ENCODE measurements at regions not wholly inside any gene's neighbourhood (a gene's known extent, or its start where the extent isn't known, plus 50 kb on each side); places are given as distances from the start of the nearest gene placed in this dataset.

DNA sequence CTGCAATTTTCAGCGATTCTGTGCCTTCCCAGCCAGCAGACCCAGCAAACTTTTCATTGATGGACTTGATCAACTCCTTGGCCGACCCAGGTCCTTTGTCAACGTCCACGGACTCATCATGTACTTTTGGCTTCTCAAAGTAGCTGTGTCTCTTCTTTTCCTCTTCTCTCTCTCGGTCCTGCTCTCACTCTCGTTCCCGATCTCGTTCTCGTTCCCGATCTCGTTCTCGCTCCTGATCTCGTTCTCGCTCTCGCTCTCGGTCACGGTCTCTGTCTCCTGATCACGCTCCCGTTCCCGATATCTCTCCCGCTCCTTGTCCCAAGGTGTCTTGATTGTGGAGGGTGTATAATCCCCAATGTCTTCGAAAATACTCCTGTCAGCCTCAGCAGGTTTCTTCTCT is 219.5 kb upstream of the FANCL start:
- DNase-seq = no peak
- Histone ChIP-seq H3K27ac (no peak overlapping the region), H3K4me3 (no peak overlapping the region), H3K27me3 (no peaks in the 10 kb centered on the region), H3K4me1 (no peaks in the 10 kb centered on the region), H3K36me3 (replicated peaks in 1 of 2; ENCODE audit: insufficient read depth in 1 of 2, low read depth in 2 of 2) (no peaks in the 10 kb centered on the region), H3K9me3 (no peaks in the 10 kb centered on the region)
- no peak for ATAC-seq
- 82 to 89% methylated on average over 21 to 22 of the region's 22 CpGs for WGBS, 2 donors
- no peak for TF ChIP-seq POLR2A (IDR thresholded peaks at IDR 0.05)
- TF ChIP-seq, protein P1, sequence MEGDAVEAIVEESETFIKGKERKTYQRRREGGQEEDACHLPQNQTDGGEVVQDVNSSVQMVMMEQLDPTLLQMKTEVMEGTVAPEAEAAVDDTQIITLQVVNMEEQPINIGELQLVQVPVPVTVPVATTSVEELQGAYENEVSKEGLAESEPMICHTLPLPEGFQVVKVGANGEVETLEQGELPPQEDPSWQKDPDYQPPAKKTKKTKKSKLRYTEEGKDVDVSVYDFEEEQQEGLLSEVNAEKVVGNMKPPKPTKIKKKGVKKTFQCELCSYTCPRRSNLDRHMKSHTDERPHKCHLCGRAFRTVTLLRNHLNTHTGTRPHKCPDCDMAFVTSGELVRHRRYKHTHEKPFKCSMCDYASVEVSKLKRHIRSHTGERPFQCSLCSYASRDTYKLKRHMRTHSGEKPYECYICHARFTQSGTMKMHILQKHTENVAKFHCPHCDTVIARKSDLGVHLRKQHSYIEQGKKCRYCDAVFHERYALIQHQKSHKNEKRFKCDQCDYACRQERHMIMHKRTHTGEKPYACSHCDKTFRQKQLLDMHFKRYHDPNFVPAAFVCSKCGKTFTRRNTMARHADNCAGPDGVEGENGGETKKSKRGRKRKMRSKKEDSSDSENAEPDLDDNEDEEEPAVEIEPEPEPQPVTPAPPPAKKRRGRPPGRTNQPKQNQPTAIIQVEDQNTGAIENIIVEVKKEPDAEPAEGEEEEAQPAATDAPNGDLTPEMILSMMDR (IDR thresholded peaks at IDR 0.05) = no peak
- intact Hi-C loops (cut with DNase I) = no loop called here

DNA sequence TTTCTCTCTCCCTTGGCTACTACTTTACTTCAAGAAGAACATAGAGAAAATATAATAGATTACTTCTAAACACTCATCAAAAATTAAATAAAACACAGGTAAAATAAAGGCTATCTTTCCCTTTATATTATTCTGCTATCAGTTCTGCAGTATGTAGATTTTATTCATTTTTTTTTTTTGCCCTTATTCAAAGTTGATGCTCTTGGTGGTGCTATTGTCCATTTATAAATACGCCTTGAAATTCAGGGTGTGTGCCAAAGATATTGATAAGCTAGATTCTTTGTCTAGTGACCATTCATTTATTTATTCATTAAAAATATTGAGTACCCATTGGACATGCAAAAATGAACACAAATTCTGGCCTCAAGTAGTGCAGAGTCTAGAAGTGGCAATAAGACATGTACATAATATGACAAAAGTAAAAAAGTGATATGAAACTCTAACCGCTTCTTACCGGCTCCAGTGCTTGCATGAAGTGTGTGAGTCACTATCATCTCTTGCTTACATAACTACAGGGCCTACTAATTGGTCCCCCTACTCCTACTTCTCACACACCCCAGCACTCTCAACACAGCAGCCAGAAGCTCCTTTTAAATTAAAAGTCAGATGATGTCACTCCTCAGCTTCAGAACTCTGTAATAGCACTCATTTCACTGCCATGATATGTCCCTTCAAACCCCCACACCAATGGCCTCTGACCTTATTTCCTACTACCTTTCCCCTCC is 208.3 kb upstream of the FANCL start:
- H3K4me3 ChIP-seq = no peak overlapping the region
- intact Hi-C loops (cut with DNase I) = no loop called here
- no peak for ATAC-seq
- TF ChIP-seq POLR2A (IDR thresholded peaks at IDR 0.05) = no peak
- TF ChIP-seq, protein P1 (IDR thresholded peaks at IDR 0.05) = no peak
- no peak overlapping the region for H3K27ac ChIP-seq
- WGBS, 2 donors = 71 to 76% methylated on average over 3 of the region's 3 CpGs
- no peaks in the 10 kb centered on the region for H3K27me3 ChIP-seq
- H3K36me3 ChIP-seq (replicated peaks in 1 of 2; ENCODE audit: insufficient read depth in 1 of 2, low read depth in 2 of 2) = no peaks in the 10 kb centered on the region
- no peaks in the 10 kb centered on the region for H3K9me3 ChIP-seq
- peaks cover 9% of the 10 kb centered on the region for H3K4me1 ChIP-seq
- no peak for DNase-seq

DNA sequence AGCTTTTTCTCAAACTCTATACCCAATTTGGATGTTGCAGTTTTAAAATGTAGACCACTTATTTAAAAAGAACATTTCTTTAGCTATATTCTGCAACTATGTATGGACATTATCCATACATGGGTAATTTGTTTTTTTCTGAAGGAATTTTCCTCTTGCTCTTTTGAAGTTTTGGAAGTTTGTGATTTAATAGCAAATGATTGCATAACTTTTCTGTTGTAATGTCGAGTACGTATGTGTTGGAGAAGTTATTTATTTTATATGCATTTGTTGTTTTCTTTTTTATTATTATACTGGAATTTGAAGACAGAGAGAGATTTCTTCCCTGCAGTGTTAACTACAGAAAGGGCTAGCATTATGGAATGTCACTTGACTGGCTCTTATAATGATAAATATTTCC is 207.7 kb upstream of the FANCL start:
- H3K9me3 ChIP-seq = no peaks in the 10 kb centered on the region
- H3K4me1 ChIP-seq = peaks cover 9% of the 10 kb centered on the region
- no peaks in the 10 kb centered on the region for H3K27me3 ChIP-seq
- ATAC-seq (no peak), DNase-seq (no peak)
- intact Hi-C loops (cut with DNase I) = no loop called here
- no peak overlapping the region for H3K27ac ChIP-seq
- H3K36me3 ChIP-seq (replicated peaks in 1 of 2; ENCODE audit: insufficient read depth in 1 of 2, low read depth in 2 of 2) = no peaks in the 10 kb centered on the region
- WGBS, 2 donors = 66 to 76% methylated on average over 2 of the region's 2 CpGs
- TF ChIP-seq, protein P1 (IDR thresholded peaks at IDR 0.05) = no peak
- no peak for TF ChIP-seq POLR2A (IDR thresholded peaks at IDR 0.05)
- H3K4me3 ChIP-seq = no peak overlapping the region

DNA sequence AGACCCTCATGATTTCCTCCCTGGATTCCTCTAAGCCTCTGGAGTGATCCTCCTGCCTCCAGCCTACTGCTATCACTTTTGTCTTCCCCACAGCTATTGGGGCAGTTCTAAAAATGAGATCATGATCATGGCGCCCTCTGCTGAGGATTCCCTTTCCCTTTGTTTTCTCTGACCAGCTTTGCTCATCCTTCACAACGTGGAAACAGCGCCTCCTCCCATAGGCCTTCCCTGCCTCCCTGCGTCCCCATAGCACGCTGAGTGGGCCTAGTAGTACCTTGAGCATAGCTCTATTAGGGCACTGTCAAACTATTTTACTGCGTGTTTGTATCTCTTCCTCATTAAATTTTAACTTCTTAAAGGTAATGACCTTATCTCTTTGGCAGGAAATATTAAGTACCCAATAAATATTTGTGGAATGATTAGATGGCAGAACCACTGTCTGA is 207.0 kb upstream of the FANCL start:
- peak; percentile 68 for ATAC-seq
- TF ChIP-seq, protein P1 (IDR thresholded peaks at IDR 0.05) = peak in 5 of 7 experiments; percentile 19 to 48 (median 33)
- TF ChIP-seq POLR2A (IDR thresholded peaks at IDR 0.05) = no peak
- intact Hi-C loops (cut with DNase I) = no loop called here
- no peaks in the 10 kb centered on the region for H3K36me3 ChIP-seq (replicated peaks in 1 of 2; ENCODE audit: insufficient read depth in 1 of 2, low read depth in 2 of 2)
- no peak overlapping the region for H3K27ac ChIP-seq
- 36 to 40% methylated on average over 6 of the region's 6 CpGs for WGBS, 2 donors
- peaks cover 9% of the 10 kb centered on the region for H3K4me1 ChIP-seq
- peak; percentile 23 to 66 (median 43) for DNase-seq
- no peaks in the 10 kb centered on the region for H3K9me3 ChIP-seq
- no peak overlapping the region for H3K4me3 ChIP-seq
- no peaks in the 10 kb centered on the region for H3K27me3 ChIP-seq

DNA sequence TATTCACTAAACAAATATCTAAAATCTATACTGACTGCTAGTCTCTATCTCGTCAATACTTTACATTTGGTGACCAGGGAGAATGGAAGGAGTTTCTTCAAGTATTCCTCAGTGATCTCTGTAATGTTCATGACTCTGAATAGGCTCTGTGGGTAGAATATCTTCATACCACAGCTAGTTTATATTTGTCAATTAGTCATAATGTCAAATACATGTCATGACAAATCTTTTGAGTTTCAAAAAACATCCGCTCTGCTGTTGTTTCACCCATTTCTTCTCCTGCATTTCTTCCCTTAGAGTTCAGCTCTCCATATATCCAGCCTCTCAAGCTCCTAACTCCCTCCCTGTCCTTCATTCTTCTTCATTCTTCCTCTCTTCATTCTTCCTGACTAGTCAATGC is 206.5 kb upstream of the FANCL start:
- 78 to 79% methylated on average over 2 of the region's 2 CpGs for WGBS, 2 donors
- ATAC-seq (no peak), DNase-seq (no peak)
- no peak overlapping the region for H3K27ac ChIP-seq
- no peaks in the 10 kb centered on the region for H3K36me3 ChIP-seq (replicated peaks in 1 of 2; ENCODE audit: insufficient read depth in 1 of 2, low read depth in 2 of 2)
- peaks cover 9% of the 10 kb centered on the region for H3K4me1 ChIP-seq
- intact Hi-C loops (cut with DNase I) = no loop called here
- H3K9me3 ChIP-seq = no peaks in the 10 kb centered on the region
- H3K27me3 ChIP-seq = no peaks in the 10 kb centered on the region
- TF ChIP-seq POLR2A (IDR thresholded peaks at IDR 0.05) = no peak
- TF ChIP-seq, protein P1 (IDR thresholded peaks at IDR 0.05) = no peak
- no peak overlapping the region for H3K4me3 ChIP-seq
